22Rv1 (cell line): ENCODE measurements at regions not wholly inside any gene's neighbourhood (a gene's known extent, or its start where the extent isn't known, plus 50 kb on each side); places are given as distances from the start of the nearest gene placed in this dataset.

Experiments
- ZFX ChIP-seq: fragments of 450-650 bp; IDR thresholded peaks from 2 replicates; pipeline ENCODE4 v1.6.1; 2017; ENCODE audit warnings: antibody characterized with exemption, borderline replicate concordance
- TF ChIP-seq, protein P1 (sequence below): fragments of 450-650 bp; IDR thresholded peaks from 2 replicates; pipeline ENCODE4 v1.5.1; 2017; ENCODE audit warnings: mild to moderate bottlenecking

- TF ChIP-seq ZFX = no peak
- TF ChIP-seq, protein P1, sequence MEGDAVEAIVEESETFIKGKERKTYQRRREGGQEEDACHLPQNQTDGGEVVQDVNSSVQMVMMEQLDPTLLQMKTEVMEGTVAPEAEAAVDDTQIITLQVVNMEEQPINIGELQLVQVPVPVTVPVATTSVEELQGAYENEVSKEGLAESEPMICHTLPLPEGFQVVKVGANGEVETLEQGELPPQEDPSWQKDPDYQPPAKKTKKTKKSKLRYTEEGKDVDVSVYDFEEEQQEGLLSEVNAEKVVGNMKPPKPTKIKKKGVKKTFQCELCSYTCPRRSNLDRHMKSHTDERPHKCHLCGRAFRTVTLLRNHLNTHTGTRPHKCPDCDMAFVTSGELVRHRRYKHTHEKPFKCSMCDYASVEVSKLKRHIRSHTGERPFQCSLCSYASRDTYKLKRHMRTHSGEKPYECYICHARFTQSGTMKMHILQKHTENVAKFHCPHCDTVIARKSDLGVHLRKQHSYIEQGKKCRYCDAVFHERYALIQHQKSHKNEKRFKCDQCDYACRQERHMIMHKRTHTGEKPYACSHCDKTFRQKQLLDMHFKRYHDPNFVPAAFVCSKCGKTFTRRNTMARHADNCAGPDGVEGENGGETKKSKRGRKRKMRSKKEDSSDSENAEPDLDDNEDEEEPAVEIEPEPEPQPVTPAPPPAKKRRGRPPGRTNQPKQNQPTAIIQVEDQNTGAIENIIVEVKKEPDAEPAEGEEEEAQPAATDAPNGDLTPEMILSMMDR = no peak
Measured at GRCh38 chr12:94815958-94816357, 165.6 kb upstream of the TMCC3 start.
